CD8-positive, alpha-beta memory T cell (primary cell): ENCODE measurements at regions not wholly inside any gene's neighbourhood (a gene's known extent, or its start where the extent isn't known, plus 50 kb on each side); places are given as distances from the start of the nearest gene placed in this dataset.

Experiments used
- CTCF ChIA-PET: fragments of 350-600 bp; sonication (Branson Sonifier 250); formaldehyde crosslinking; loops from one replicate; lab custom pipeline; 2021; ENCODE audit warnings: antibody characterized with exemption; lab: Charles Lee
- POLR2A ChIA-PET: fragments of 350-600 bp; sonication (Branson Sonifier 250); formaldehyde crosslinking; loops from one replicate; lab custom pipeline; 2021; ENCODE audit warnings: antibody characterized with exemption; lab: Charles Lee
- DNase-seq, 5 donors: peaks; one replicate each; pipeline versions ENCODE4 v3.0.0 to v3.0.0-alpha.2; 2020 to 2022; ENCODE audit warnings: mixed read lengths in 1 of 5
- H3K27ac ChIP-seq: one replicate; pipeline ENCODE4 v1.7.0; 2013; ENCODE audit warnings: low read depth, mild to moderate bottlenecking, low read length, moderate library complexity
- H3K27me3 ChIP-seq: 2 replicates; pipeline ENCODE4 v1.7.0; 2013; ENCODE audit warnings: low read length, mild to moderate bottlenecking; ENCODE audit not compliant: insufficient read depth, poor library complexity, severe bottlenecking
- H3K36me3 ChIP-seq: 2 replicates; pipeline ENCODE4 v1.7.0; 2013; ENCODE audit warnings: mild to moderate bottlenecking, low read length, moderate library complexity; ENCODE audit not compliant: insufficient read depth
- H3K4me1 ChIP-seq: 2 replicates; pipeline ENCODE4 v1.7.0; 2013; ENCODE audit warnings: mild to moderate bottlenecking, low read length, moderate library complexity; ENCODE audit not compliant: insufficient read depth
- H3K4me3 ChIP-seq: 2 replicates; pipeline ENCODE4 v1.7.0; 2013; ENCODE audit warnings: mild to moderate bottlenecking, low read length
- H3K9me3 ChIP-seq: 2 replicates; pipeline ENCODE4 v1.7.0; 2013; ENCODE audit warnings: mild to moderate bottlenecking, low read length
- H3K27ac Mint-ChIP-seq, 8 donors: one replicate each; pipeline ENCODE4 v1.8.0; 2020 to 2021; ENCODE audit warnings: mixed read lengths in 8 of 8, mild to moderate bottlenecking in 6 of 8, inconsistent platforms in 3 of 8, moderate library complexity in 3 of 8
- H3K27me3 Mint-ChIP-seq, 2 donors: one replicate each; pipeline ENCODE4 v1.8.0; 2020 to 2021; ENCODE audit warnings: mixed read lengths in 2 of 2, mild to moderate bottlenecking in 1 of 2, moderate library complexity in 1 of 2
- H3K36me3 Mint-ChIP-seq, 3 donors: one replicate each; pipeline ENCODE4 v1.8.0; 2020 to 2021; ENCODE audit warnings: mixed read lengths in 3 of 3, inconsistent platforms in 1 of 3, mild to moderate bottlenecking in 1 of 3
- H3K4me1 Mint-ChIP-seq, 3 donors: one replicate each; pipeline ENCODE4 v1.8.0; 2020 to 2021; ENCODE audit warnings: mixed read lengths in 3 of 3, inconsistent platforms in 1 of 3, mild to moderate bottlenecking in 1 of 3
- H3K4me3 Mint-ChIP-seq, 7 donors: one replicate each; pipeline ENCODE4 v1.8.0; 2020 to 2021; ENCODE audit warnings: mixed read lengths in 7 of 7, mild to moderate bottlenecking in 6 of 7, moderate library complexity in 4 of 7, inconsistent platforms in 2 of 7
- H3K9me3 Mint-ChIP-seq, 5 donors: one replicate each; pipeline ENCODE4 v1.8.0; 2020 to 2022; ENCODE audit warnings: mixed read lengths in 5 of 5, mild to moderate bottlenecking in 3 of 5, moderate library complexity in 2 of 5, inconsistent platforms in 1 of 5

DNA sequence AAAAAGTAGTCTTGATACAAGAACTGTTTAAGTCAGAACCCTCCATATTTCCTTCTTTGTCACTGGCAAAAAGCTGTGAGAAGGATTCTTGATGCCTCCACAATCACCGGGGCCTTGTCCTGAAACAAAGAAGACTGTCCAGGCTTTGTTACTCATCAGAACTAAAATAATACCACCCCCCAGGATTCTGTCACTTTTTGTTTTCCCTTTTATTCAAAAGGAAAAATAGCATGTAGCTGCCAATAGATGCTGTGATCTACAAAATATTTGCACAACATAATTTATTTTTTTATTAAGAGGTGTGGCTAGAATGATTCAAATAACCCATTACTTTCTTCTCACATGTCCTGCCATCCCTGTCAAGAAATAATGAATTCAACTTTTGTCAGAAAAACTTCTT, 173.7 kb downstream of the LYPLAL1 start:
- H3K4me1 ChIP-seq, result no peaks in the 10 kb centered on the region
- H3K9me3 ChIP-seq, result no peaks in the 10 kb centered on the region
- no peak overlapping the region for H3K4me3 Mint-ChIP-seq
- CTCF ChIA-PET, result no interaction called here
- no peaks in the 10 kb centered on the region for H3K4me1 Mint-ChIP-seq
- no peak for DNase-seq
- H3K27me3 Mint-ChIP-seq, result peaks cover 0 to 3% of the 10 kb centered on the region in 2 donors
- POLR2A ChIA-PET, result no interaction called here
- no peaks in the 10 kb centered on the region for H3K27me3 ChIP-seq
- H3K27ac ChIP-seq, result no peak overlapping the region
- H3K27ac Mint-ChIP-seq, result no peak overlapping the region
- H3K36me3 Mint-ChIP-seq, result peaks cover 0 to 11% (median 3%) of the 10 kb centered on the region in 3 donors
- H3K36me3 ChIP-seq, result no peaks in the 10 kb centered on the region
- H3K9me3 Mint-ChIP-seq, result peaks cover 18 to 27% (median 20%) of the 10 kb centered on the region in 5 donors
- H3K4me3 ChIP-seq, result no peak overlapping the region

DNA sequence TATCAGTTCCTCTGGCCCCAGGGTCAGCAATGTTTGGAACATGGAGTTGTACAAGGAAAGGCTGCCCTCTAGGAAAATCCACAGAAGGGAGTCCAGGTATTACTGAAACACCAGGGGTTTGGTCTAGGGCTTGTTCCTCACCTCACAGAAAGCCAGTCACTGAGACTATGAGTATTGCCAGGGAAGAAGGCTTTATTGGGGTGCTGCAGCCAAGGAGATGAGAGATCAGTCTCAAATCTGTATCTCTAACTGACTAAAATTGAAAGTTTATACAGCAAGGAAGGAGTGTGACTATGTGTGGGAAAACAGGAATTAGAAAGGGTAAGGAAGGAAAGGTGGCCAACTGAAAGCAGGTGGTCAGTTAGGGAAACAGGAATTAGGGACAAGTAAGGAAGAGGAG, 172.3 kb downstream of the LYPLAL1 start:
- H3K4me3 ChIP-seq, result no peak overlapping the region
- H3K4me1 Mint-ChIP-seq, result no peaks in the 10 kb centered on the region
- no peak overlapping the region for H3K27ac ChIP-seq
- no peaks in the 10 kb centered on the region for H3K27me3 ChIP-seq
- H3K9me3 ChIP-seq, result no peaks in the 10 kb centered on the region
- POLR2A ChIA-PET, result no interaction called here
- peak overlapping the region in 1 of 8 donors; percentile 7 for H3K27ac Mint-ChIP-seq
- no peak for DNase-seq
- no peaks in the 10 kb centered on the region for H3K4me1 ChIP-seq
- H3K36me3 ChIP-seq, result no peaks in the 10 kb centered on the region
- H3K4me3 Mint-ChIP-seq, result no peak overlapping the region
- H3K9me3 Mint-ChIP-seq, result peaks cover 18 to 27% (median 20%) of the 10 kb centered on the region in 5 donors
- CTCF ChIA-PET, result no interaction called here
- peaks cover 0 to 11% (median 3%) of the 10 kb centered on the region in 3 donors for H3K36me3 Mint-ChIP-seq
- H3K27me3 Mint-ChIP-seq, result peaks cover 0 to 3% of the 10 kb centered on the region in 2 donors

DNA sequence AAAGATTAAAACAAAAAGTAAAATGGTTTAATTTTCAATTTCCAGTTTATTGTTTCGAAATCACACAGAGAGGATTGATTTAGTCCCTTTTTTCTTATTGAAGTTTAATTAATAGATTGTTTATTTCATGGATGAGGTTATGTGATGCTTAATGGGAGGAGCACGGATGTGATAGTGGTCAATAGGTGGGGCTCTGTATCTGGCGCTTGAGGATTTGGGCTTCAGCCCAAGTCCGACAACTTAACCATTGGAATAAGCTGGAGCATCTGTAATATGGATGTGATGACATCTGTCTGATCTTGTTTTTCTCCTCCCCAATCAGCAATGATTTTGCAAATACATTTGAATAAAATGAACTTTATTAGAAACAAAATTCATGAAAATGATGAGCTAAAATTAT, 169.2 kb downstream of the LYPLAL1 start:
- CTCF ChIA-PET, result interaction anchor here (1.1 kb wide), 1 partner anchor 9 kb away, joined by 3 read pairs; no protein-coding TSS in a partner anchor
- Histone ChIP-seq H3K4me3 (no peak overlapping the region), H3K27ac (no peak overlapping the region), H3K4me1 (no peaks in the 10 kb centered on the region), H3K27me3 (no peaks in the 10 kb centered on the region), H3K9me3 (no peaks in the 10 kb centered on the region), H3K36me3 (no peaks in the 10 kb centered on the region)
- no peaks in the 10 kb centered on the region for H3K4me1 Mint-ChIP-seq
- DNase-seq, result no peak
- H3K9me3 Mint-ChIP-seq, result peaks cover 17 to 25% (median 20%) of the 10 kb centered on the region in 5 donors
- H3K27ac Mint-ChIP-seq, result no peak overlapping the region
- H3K36me3 Mint-ChIP-seq, result peaks cover 0 to 6% (median 3%) of the 10 kb centered on the region in 3 donors
- H3K27me3 Mint-ChIP-seq, result no peaks in the 10 kb centered on the region
- POLR2A ChIA-PET, result no interaction called here
- no peak overlapping the region for H3K4me3 Mint-ChIP-seq

DNA sequence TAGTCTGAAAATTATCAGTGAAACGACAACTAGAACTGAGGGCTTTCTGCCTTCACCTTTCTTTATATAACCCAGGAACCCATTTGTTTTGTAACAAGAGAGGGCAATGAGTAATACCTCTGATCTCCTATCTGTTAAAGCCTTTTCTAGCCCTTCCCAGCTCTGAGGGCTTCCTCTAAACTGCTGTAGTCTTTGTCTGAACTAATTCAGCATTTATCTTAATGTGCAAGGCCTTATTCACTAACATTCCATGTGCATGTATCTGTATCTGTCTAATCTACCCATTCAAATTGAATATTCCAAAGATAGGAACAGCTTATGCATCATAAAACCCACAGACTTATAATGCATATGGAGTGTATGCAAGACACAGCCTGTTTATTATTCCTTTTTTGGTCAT, 167.1 kb downstream of the LYPLAL1 start:
- no peak overlapping the region for H3K27ac ChIP-seq
- ChIA-PET CTCF (no interaction called here), POLR2A (no interaction called here)
- Mint-ChIP-seq H3K36me3 (no peaks in the 10 kb centered on the region), H3K4me1 (no peaks in the 10 kb centered on the region), H3K27ac (no peak overlapping the region), H3K27me3 (no peaks in the 10 kb centered on the region), H3K9me3 (peaks cover 5 to 14% (median 9%) of the 10 kb centered on the region in 5 donors), H3K4me3 (no peak overlapping the region)
- DNase-seq, result no peak
- no peaks in the 10 kb centered on the region for H3K27me3 ChIP-seq
- H3K9me3 ChIP-seq, result no peaks in the 10 kb centered on the region
- H3K4me3 ChIP-seq, result no peak overlapping the region
- H3K4me1 ChIP-seq, result no peaks in the 10 kb centered on the region
- no peaks in the 10 kb centered on the region for H3K36me3 ChIP-seq

DNA sequence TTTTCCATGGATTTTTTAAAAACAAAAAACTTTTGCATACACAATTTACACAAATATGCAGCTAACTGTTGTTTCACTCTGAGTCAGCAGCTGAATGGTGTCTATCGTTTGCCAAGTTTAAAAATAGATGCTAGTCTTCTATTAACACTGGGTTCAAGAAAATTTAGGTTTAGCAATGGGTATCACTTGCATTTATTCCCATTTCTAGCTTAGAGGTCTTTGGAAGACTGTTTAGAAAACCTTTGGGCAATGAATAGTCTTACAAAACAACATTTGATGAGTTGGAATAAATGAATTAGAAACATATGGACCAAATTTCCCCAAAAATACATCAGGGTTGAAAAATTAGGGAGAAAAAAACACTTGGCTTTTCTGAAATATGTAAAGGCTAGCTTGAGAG, 165.8 kb downstream of the LYPLAL1 start:
- Histone ChIP-seq H3K4me3 (no peak overlapping the region), H3K9me3 (no peaks in the 10 kb centered on the region), H3K27ac (no peak overlapping the region), H3K36me3 (no peaks in the 10 kb centered on the region), H3K4me1 (no peaks in the 10 kb centered on the region), H3K27me3 (no peaks in the 10 kb centered on the region)
- CTCF ChIA-PET, result no interaction called here
- Mint-ChIP-seq H3K9me3 (peaks cover 0 to 5% (median 4%) of the 10 kb centered on the region in 5 donors), H3K36me3 (no peaks in the 10 kb centered on the region), H3K4me1 (no peaks in the 10 kb centered on the region), H3K27ac (no peak overlapping the region), H3K27me3 (no peaks in the 10 kb centered on the region), H3K4me3 (no peak overlapping the region)
- DNase-seq, result no peak
- POLR2A ChIA-PET, result no interaction called here

DNA sequence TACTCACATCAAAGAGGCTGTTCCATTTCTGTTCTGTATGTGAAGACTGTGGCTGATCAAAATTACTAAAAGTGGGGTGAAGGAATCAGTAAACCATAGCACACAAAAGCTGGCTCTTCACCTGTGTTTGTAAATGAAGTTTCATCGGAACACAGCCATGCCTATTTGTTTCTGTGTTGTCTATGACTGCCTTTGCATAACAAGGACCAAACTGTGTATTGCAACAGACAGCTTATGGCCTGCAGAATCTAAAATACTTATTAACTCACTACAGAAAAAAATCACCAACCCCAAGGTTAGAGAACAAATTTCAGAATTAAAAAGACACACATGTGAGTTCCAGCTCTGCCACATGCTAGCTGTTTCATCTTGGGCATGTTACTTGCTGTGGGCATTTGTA, 163.9 kb downstream of the LYPLAL1 start:
- DNase-seq, result no peak
- Histone ChIP-seq H3K9me3 (no peaks in the 10 kb centered on the region), H3K4me1 (no peaks in the 10 kb centered on the region), H3K36me3 (no peaks in the 10 kb centered on the region), H3K27ac (no peak overlapping the region), H3K4me3 (no peak overlapping the region), H3K27me3 (no peaks in the 10 kb centered on the region)
- no peak overlapping the region for H3K27ac Mint-ChIP-seq
- H3K36me3 Mint-ChIP-seq, result peaks cover 0 to 4% (median 0%) of the 10 kb centered on the region in 3 donors
- H3K4me3 Mint-ChIP-seq, result no peak overlapping the region
- POLR2A ChIA-PET, result no interaction called here
- peaks cover 0 to 5% (median 0%) of the 10 kb centered on the region in 5 donors for H3K9me3 Mint-ChIP-seq
- no peaks in the 10 kb centered on the region for H3K4me1 Mint-ChIP-seq
- CTCF ChIA-PET, result no interaction called here
- no peaks in the 10 kb centered on the region for H3K27me3 Mint-ChIP-seq

DNA sequence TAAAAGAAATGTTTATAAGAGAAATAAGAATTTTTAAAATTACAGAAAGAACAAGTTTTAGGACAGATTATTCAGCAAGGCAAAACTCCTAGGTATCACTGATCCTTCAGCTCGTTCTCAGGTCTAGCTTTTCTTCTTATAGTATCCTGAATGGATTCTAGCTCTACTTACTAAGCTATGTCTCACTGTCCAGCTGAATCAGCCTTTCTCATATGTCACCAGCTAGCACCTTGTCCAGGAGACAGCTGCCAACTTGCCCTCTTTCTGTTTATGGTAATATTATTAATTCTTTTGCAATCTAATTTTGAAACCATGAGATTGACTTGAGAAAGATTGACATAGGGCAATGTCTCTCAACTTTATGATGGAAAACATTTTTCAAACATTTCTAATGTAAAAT, 159.9 kb downstream of the LYPLAL1 start:
- Mint-ChIP-seq H3K9me3 (peaks cover 0 to 2% (median under 1%) of the 10 kb centered on the region in 5 donors), H3K4me1 (no peaks in the 10 kb centered on the region), H3K27me3 (no peaks in the 10 kb centered on the region), H3K27ac (no peak overlapping the region), H3K4me3 (no peak overlapping the region), H3K36me3 (peaks cover 0 to 4% (median 0%) of the 10 kb centered on the region in 3 donors)
- Histone ChIP-seq H3K4me3 (no peak overlapping the region), H3K36me3 (no peaks in the 10 kb centered on the region), H3K9me3 (no peaks in the 10 kb centered on the region), H3K27ac (no peak overlapping the region), H3K4me1 (no peaks in the 10 kb centered on the region), H3K27me3 (no peaks in the 10 kb centered on the region)
- ChIA-PET CTCF (interaction anchor here (1.1 kb wide), 1 partner anchor 10 kb away, joined by 3 read pairs; no protein-coding TSS in a partner anchor), POLR2A (no interaction called here)
- no peak for DNase-seq

- Histone ChIP-seq H3K9me3 (no peaks in the 10 kb centered on the region), H3K4me3 (no peak overlapping the region), H3K36me3 (no peaks in the 10 kb centered on the region), H3K27me3 (no peaks in the 10 kb centered on the region), H3K4me1 (no peaks in the 10 kb centered on the region), H3K27ac (no peak overlapping the region)
- CTCF ChIA-PET, result no interaction called here
- H3K4me1 Mint-ChIP-seq, result no peaks in the 10 kb centered on the region
- H3K27me3 Mint-ChIP-seq, result no peaks in the 10 kb centered on the region
- POLR2A ChIA-PET, result no interaction called here
- H3K27ac Mint-ChIP-seq, result no peak overlapping the region
- peaks cover 0 to 13% (median 6%) of the 10 kb centered on the region in 5 donors for H3K9me3 Mint-ChIP-seq
- no peak overlapping the region for H3K4me3 Mint-ChIP-seq
- no peak for DNase-seq
- peaks cover 0 to 8% (median 2%) of the 10 kb centered on the region in 3 donors for H3K36me3 Mint-ChIP-seq
These were observed 157.7 kb downstream of the LYPLAL1 start for GRCh38 chr1:219331424-219331823.
